HG03354 (cell line): ENCODE measurements at regions not wholly inside any gene's neighbourhood (a gene's known extent, or its start where the extent isn't known, plus 50 kb on each side); places are given as distances from the start of the nearest gene placed in this dataset.
"Not testable (repeated sequence)": the region's sequence is repeated elsewhere in the genome, so short reads cannot be mapped to it uniquely, and the experiment has no call there.

Experiments
- ATAC-seq: cut with Tn5 transposase; IDR thresholded peaks from one replicate; pipeline ENCODE4 v1.9.1; 2021; ENCODE audit warnings: mild to moderate bottlenecking; ENCODE audit not compliant: unreplicated experiment, poor library complexity, severe bottlenecking

GRCh38 chrX:42025861-42026260, 102.5 kb upstream of the CASK start:
- no peak for ATAC-seq

- no peak for ATAC-seq
Observed at GRCh38 chrX:42023122-42023521, 99.8 kb upstream of the CASK start.

- ATAC-seq = no peak
Observed at GRCh38 chrX:42022158-42022557, 98.8 kb upstream of the CASK start.

- ATAC-seq = no peak
Observed at GRCh38 chrX:42021058-42021457, 97.7 kb upstream of the CASK start.

GRCh38 chrX:42020225-42020624, 96.9 kb upstream of the CASK start:
- ATAC-seq = no peak

GRCh38 chrX:42017971-42018370, 94.6 kb upstream of the CASK start:
- ATAC-seq = no peak

GRCh38 chrX:42000836-42001235, 77.5 kb upstream of the CASK start:
- no peak for ATAC-seq

GRCh38 chrX:41984628-41985027, 61.3 kb upstream of the CASK start:
- no peak for ATAC-seq

GRCh38 chrX:41982953-41983352, 59.6 kb upstream of the CASK start:
- ATAC-seq = no peak

- ATAC-seq = no peak
Observed at GRCh38 chrX:41981481-41982013, 58.2 kb upstream of the CASK start.

- not testable (repeated sequence) for ATAC-seq
Observed at GRCh38 chrX:41974677-41975076, 51.3 kb upstream of the CASK start.

GRCh38 chrX:41973208-41973607, 49.9 kb upstream of the CASK start:
- no peak for ATAC-seq
